K562 (cell line): ENCODE measurements at regions not wholly inside any gene's neighbourhood (a gene's known extent, or its start where the extent isn't known, plus 50 kb on each side); places are given as distances from the start of the nearest gene placed in this dataset.

Experiments
- ATAC-seq: fragments of 200-7000 bp; cut with Tn5 transposase; 3 replicates; pipeline ENCODE4 v1.9.1; 2020; ENCODE audit warnings: moderate library complexity
- BruUV-seq: library from RNA; stranded (reverse); fragments of 400-500 nt; replicated peaks from 2 replicates; lab custom pipeline; 2021; lab: Mats Ljungman, UMichigan
- CTCF ChIA-PET: fragments of 300-600 bp; formaldehyde crosslinking; extraction: SDS; loops from one replicate; lab custom pipeline; 2021; ENCODE audit warnings: low intra/inter-chr PET ratio; lab: Yijun Ruan, JAX
- POLR2A ChIA-PET: fragments of 300-600, 350-650 bp; sonication (Branson Sonifier 250); formaldehyde crosslinking; extraction: SDS; loops from one replicate; lab custom pipeline; 2021; ENCODE audit warnings: antibody characterized with exemption, inconsistent platforms; lab: Yijun Ruan, JAX
- DNase-seq, 4 experiments: peaks; one replicate each; pipeline versions ENCODE4 v3.0.0 to v3.0.0-alpha.2; 2011 to 2018; ENCODE audit warnings: low spot score in 3 of 4, mixed read lengths in 3 of 4; ENCODE audit errors: extremely low read depth in 1 of 4
- FAIRE-seq: peaks from 2 replicates; lab custom pipeline; 2011; peaks lifted over from hg19 to GRCh38; lab: Jason Lieb, UNC
- H2AFZ ChIP-seq: 2 replicates; pipeline ENCODE4 v1.6.0; 2011; ENCODE audit warnings: low read depth, low read length, control low read depth, inconsistent platforms
- H3K27ac ChIP-seq: fragments of 200-600 bp; 3 replicates; pipeline ENCODE4 v1.8.0; 2011; ENCODE audit warnings: low read depth, mild to moderate bottlenecking, control low read depth, inconsistent platforms, low read length, moderate library complexity, mixed read lengths; ENCODE audit errors: extremely low read depth
- H3K27me3 ChIP-seq, 2 experiments: fragments of 300-600 bp in 1 of 2; 2 replicates in 1 of 2; 3 replicates in 1 of 2; pipeline versions ENCODE4 v1.6.0 to v1.8.0; 2011; ENCODE audit warnings: inconsistent platforms in 2 of 2, low read length in 2 of 2, mild to moderate bottlenecking in 1 of 2, mixed read lengths in 1 of 2, moderate library complexity in 1 of 2; ENCODE audit not compliant: control insufficient read depth in 2 of 2, insufficient read depth in 2 of 2
- H3K36me3 ChIP-seq: fragments of 300-600 bp; 3 replicates; pipeline ENCODE4 v1.8.0; 2011; ENCODE audit warnings: mild to moderate bottlenecking, low read length, inconsistent platforms; ENCODE audit not compliant: control insufficient read depth, insufficient read depth
- H3K4me1 ChIP-seq, 2 experiments: fragments of 200-600 bp in 1 of 2; replicated peaks in 1 of 2; 2 replicates in 1 of 2; 3 replicates in 1 of 2; pipeline versions ENCODE4 v1.5.1 to v1.8.0; 2011; ENCODE audit warnings: inconsistent platforms in 2 of 2, low read length in 2 of 2, mild to moderate bottlenecking in 1 of 2, mixed read lengths in 1 of 2, moderate library complexity in 1 of 2; ENCODE audit not compliant: control insufficient read depth in 2 of 2, insufficient read depth in 2 of 2
- H3K4me2 ChIP-seq: 2 replicates; pipeline ENCODE4 v1.6.1; 2011; ENCODE audit warnings: low read length, control low read depth, inconsistent platforms, mixed read lengths; ENCODE audit not compliant: insufficient read depth
- H3K4me3 ChIP-seq: fragments of 200-600 bp; sonication (generic), shearing (Covaris generic); 2 replicates; pipeline ENCODE4 v1.5.1; 2016; ENCODE audit warnings: control low read depth, inconsistent platforms
- H3K79me2 ChIP-seq: fragments of 200-600 bp; 3 replicates; pipeline ENCODE4 v1.8.0; 2011; ENCODE audit warnings: low read length, inconsistent platforms; ENCODE audit not compliant: control insufficient read depth, insufficient read depth
- H3K9ac ChIP-seq, 2 experiments: 2 replicates each; pipeline versions ENCODE4 v1.6.0 to v1.6.1; 2011; ENCODE audit warnings: low read depth in 2 of 2, low read length in 2 of 2, control low read depth in 1 of 2, inconsistent platforms in 1 of 2, mild to moderate bottlenecking in 1 of 2, mixed read lengths in 1 of 2; ENCODE audit not compliant: insufficient read depth in 1 of 2
- H3K9me1 ChIP-seq: one replicate; pipeline ENCODE4 v1.6.0; 2011; ENCODE audit warnings: inconsistent platforms, mild to moderate bottlenecking, low read length, moderate library complexity; ENCODE audit not compliant: control insufficient read depth, insufficient read depth
- H3K9me3 ChIP-seq: replicated peaks from 2 replicates; pipeline ENCODE4 v1.5.1; 2011; ENCODE audit warnings: low read depth, low read length, inconsistent platforms; ENCODE audit not compliant: control insufficient read depth, insufficient read depth
- H4K20me1 ChIP-seq: replicated peaks from 2 replicates; pipeline ENCODE4 v1.6.1; 2011; ENCODE audit warnings: low read length, inconsistent platforms, mixed read lengths; ENCODE audit not compliant: control insufficient read depth, insufficient read depth
- ARID2 ChIP-seq: fragments of 450-650 bp; IDR thresholded peaks from 2 replicates; pipeline ENCODE4 v1.6.1; 2017; ENCODE audit warnings: antibody characterized with exemption, mild to moderate bottlenecking
- CXXC5 ChIP-seq: fragments of 250-450 bp; sonication (Bioruptor Pico); IDR thresholded peaks from 2 replicates; pipeline ENCODE4 v1.8.0; 2022; ENCODE audit warnings: inconsistent platforms, mild to moderate bottlenecking, moderate library complexity
- ETV6 ChIP-seq, 3 experiments: fragments of 150-350 bp in 1 of 3; sonication (generic) in 1 of 3; formaldehyde crosslinking in 1 of 3; IDR thresholded peaks; 2 replicates each; pipeline versions ENCODE4 v1.6.1 to v1.8.0; 2014 to 2022; ENCODE audit warnings: borderline replicate concordance in 2 of 3, low read depth in 2 of 3, antibody characterized with exemption in 1 of 3, low read length in 1 of 3, mild to moderate bottlenecking in 1 of 3, missing genetic modification reagents in 1 of 3
- FOXJ2 ChIP-seq: fragments of 200-800 bp; sonication (Bioruptor generic); IDR thresholded peaks from 2 replicates; pipeline ENCODE4 v1.6.1; 2016; ENCODE audit warnings: missing genetic modification characterization, missing compliant biosample characterization
- HNRNPL ChIP-seq: fragments of 200-400 bp; formaldehyde crosslinking; IDR thresholded peaks from 2 replicates; pipeline ENCODE4 v1.6.1; 2017; ENCODE audit warnings: low read depth, mild to moderate bottlenecking, low read length
- NR2F6 ChIP-seq: fragments of 450-650 bp; formaldehyde crosslinking; IDR thresholded peaks from 2 replicates; pipeline ENCODE4 v1.4.0; 2020; ENCODE audit warnings: mild to moderate bottlenecking
- NR4A1 ChIP-seq, 2 experiments: fragments of 250-450 bp in 1 of 2; fragments of 450-650 bp in 1 of 2; sonication (Bioruptor Pico) in 1 of 2; IDR thresholded peaks; 2 replicates each; pipeline versions ENCODE4 v1.4.0 to v1.6.1; 2016 to 2020; ENCODE audit warnings: mild to moderate bottlenecking in 2 of 2, missing compliant biosample characterization in 1 of 2, missing genetic modification characterization in 1 of 2, moderate library complexity in 1 of 2
- PYGO2 ChIP-seq: fragments of 450-650 bp; IDR thresholded peaks from 2 replicates; pipeline ENCODE4 v1.6.1; 2016; ENCODE audit warnings: mild to moderate bottlenecking, missing genetic modification characterization, moderate library complexity, missing compliant biosample characterization
- SIX5 ChIP-seq, 2 experiments: IDR thresholded peaks; 2 replicates each; pipeline ENCODE4 v1.6.1; 2011; ENCODE audit warnings: low read length in 2 of 2, borderline replicate concordance in 1 of 2, low read depth in 1 of 2, mild to moderate bottlenecking in 1 of 2, moderate library complexity in 1 of 2; ENCODE audit not compliant: insufficient read depth in 1 of 2
- SNAPC5 ChIP-seq: fragments of 250-450 bp; sonication (Bioruptor Pico); IDR thresholded peaks from 2 replicates; pipeline ENCODE4 v1.8.0; 2021; ENCODE audit warnings: moderate library complexity, mild to moderate bottlenecking, inconsistent platforms
- XRCC4 ChIP-seq: IDR thresholded peaks from one replicate; pipeline ENCODE4 v1.6.1; 2011; ENCODE audit not compliant: insufficient read depth, insufficient read length; ENCODE audit errors: extremely low read depth
- ZBTB1 ChIP-seq: sonication (generic); formaldehyde crosslinking; IDR thresholded peaks from 2 replicates; pipeline ENCODE4 v1.8.1; 2023; ENCODE audit warnings: missing genetic modification reagents, low read depth, mild to moderate bottlenecking, borderline replicate concordance
- ZNF212 ChIP-seq: fragments of 450-650 bp; formaldehyde crosslinking; IDR thresholded peaks from 2 replicates; pipeline ENCODE4 v1.4.0; 2020; ENCODE audit warnings: mild to moderate bottlenecking
- ZNF445 ChIP-seq: fragments of 250-450 bp; sonication (Bioruptor Pico); IDR thresholded peaks from 2 replicates; pipeline ENCODE4 v1.4.0; 2020; ENCODE audit warnings: low read depth, mild to moderate bottlenecking, moderate library complexity
- ZNF717 ChIP-seq: fragments of 250-450 bp; sonication (Bioruptor Pico); IDR thresholded peaks from 2 replicates; pipeline ENCODE4 v1.5.0; 2021
- ZNF764 ChIP-seq: fragments of 250-450 bp; sonication (Bioruptor Pico); IDR thresholded peaks from 2 replicates; pipeline ENCODE4 v1.4.0; 2020; ENCODE audit warnings: low read depth, mild to moderate bottlenecking, moderate library complexity
- WGBS: fragments of 100-300 bp; shearing (Covaris generic); methylation state at CpG from one replicate; pipeline ENCODE4 v1.1.6; 2016; ENCODE audit warnings: low coverage, mixed read lengths; ENCODE audit not compliant: insufficient coverage; ENCODE audit errors: missing lambda C conversion rate; 5-methylcytosine and 5-hydroxymethylcytosine counted together
- in situ Hi-C: fragments of 300-500 bp; cut with MboI; formaldehyde crosslinking; loops from 4 replicates; pipeline ENCODE4 v1.15.0; 2018; ENCODE audit warnings: inconsistent platforms, mixed read lengths
- intact Hi-C: fragments of 100-400 bp; cut with micrococcal nuclease; formaldehyde crosslinking; loops from 2 replicates; pipeline ENCODE4 v1.14.2; 2022
- TF ChIP-seq, protein P1 (sequence below): IDR thresholded peaks from 3 replicates; pipeline ENCODE4 v1.6.1; 2011; ENCODE audit warnings: borderline replicate concordance, mild to moderate bottlenecking; ENCODE audit not compliant: insufficient read length, insufficient read depth

GRCh38 chr7:21373031-21373430 is 54.9 kb upstream of the SP4 start:
- FAIRE-seq = peak; percentile 77
- no peak for DNase-seq
- no peaks in the 10 kb centered on the region for H3K36me3 ChIP-seq
- H3K4me1 ChIP-seq = no peaks in the 10 kb centered on the region; a peak in 1 of 5 replicates
- no peaks in the 10 kb centered on the region for H3K79me2 ChIP-seq
- H3K27me3 ChIP-seq = no peaks in the 10 kb centered on the region
- ATAC-seq = no peak
- intact Hi-C loops (no loop called here), in situ Hi-C loops (no loop called here)
- H2AFZ ChIP-seq = no peak overlapping the region
- ChIA-PET POLR2A (no interaction called here), CTCF (no interaction called here)
- BruUV-seq = no TSS peak
- TF ChIP-seq XRCC4 = no peak
- no peak for TF ChIP-seq PYGO2 (tag)
- no peak for TF ChIP-seq ZBTB1 (CRISPR knock-in tag)
- no peak for TF ChIP-seq ZNF445 (CRISPR knock-in tag)
- TF ChIP-seq HNRNPL = no peak
- TF ChIP-seq, protein P1, sequence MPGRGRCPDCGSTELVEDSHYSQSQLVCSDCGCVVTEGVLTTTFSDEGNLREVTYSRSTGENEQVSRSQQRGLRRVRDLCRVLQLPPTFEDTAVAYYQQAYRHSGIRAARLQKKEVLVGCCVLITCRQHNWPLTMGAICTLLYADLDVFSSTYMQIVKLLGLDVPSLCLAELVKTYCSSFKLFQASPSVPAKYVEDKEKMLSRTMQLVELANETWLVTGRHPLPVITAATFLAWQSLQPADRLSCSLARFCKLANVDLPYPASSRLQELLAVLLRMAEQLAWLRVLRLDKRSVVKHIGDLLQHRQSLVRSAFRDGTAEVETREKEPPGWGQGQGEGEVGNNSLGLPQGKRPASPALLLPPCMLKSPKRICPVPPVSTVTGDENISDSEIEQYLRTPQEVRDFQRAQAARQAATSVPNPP = no peak
- no peak for TF ChIP-seq FOXJ2 (tag)
- no peak for TF ChIP-seq ZNF764 (CRISPR knock-in tag)
- no peak for TF ChIP-seq ARID2
- no peak for TF ChIP-seq SNAPC5 (CRISPR knock-in tag)
- no peak for TF ChIP-seq CXXC5 (CRISPR knock-in tag)
- TF ChIP-seq NR4A1 (CRISPR knock-in tag; IDR thresholded peaks at IDR 0.05) = no peak
- no peak for TF ChIP-seq NR4A1 (tag; IDR thresholded peaks at IDR 0.05)
- no peak for TF ChIP-seq NR2F6 (CRISPR knock-in tag)
- TF ChIP-seq ZNF212 = no peak
- no peak for TF ChIP-seq ZNF717 (CRISPR knock-in tag)
- no peak for TF ChIP-seq ETV6 (IDR thresholded peaks at IDR 0.05; ENCODE audit: borderline replicate concordance in 1 of 2, low read depth in 2 of 2, low read length in 1 of 2)
- TF ChIP-seq ETV6 (CRISPR knock-in tag; IDR thresholded peaks at IDR 0.05; ENCODE audit: borderline replicate concordance) = no peak
- no peak for TF ChIP-seq SIX5 (IDR thresholded peaks at IDR 0.05; ENCODE audit: borderline replicate concordance in 1 of 2, insufficient read depth in 1 of 2, low read depth in 1 of 2, low read length in 2 of 2)
- H3K9ac ChIP-seq = no peak overlapping the region
- H4K20me1 ChIP-seq = no peaks in the 10 kb centered on the region
- WGBS = 11% methylated on average over 7 of the region's 7 CpGs
- H3K4me2 ChIP-seq = no peak overlapping the region
- H3K27ac ChIP-seq = no peak overlapping the region
- H3K9me3 ChIP-seq = no peaks in the 10 kb centered on the region
- no peak overlapping the region for H3K4me3 ChIP-seq
- no peaks in the 10 kb centered on the region for H3K9me1 ChIP-seq
